HG03103 (cell line): ENCODE measurements at regions not wholly inside any gene's neighbourhood (a gene's known extent, or its start where the extent isn't known, plus 50 kb on each side); places are given as distances from the start of the nearest gene placed in this dataset.

Experiments used
- ATAC-seq: cut with Tn5 transposase; IDR thresholded peaks from one replicate; pipeline ENCODE4 v1.9.1; 2021; ENCODE audit warnings: low read depth; ENCODE audit not compliant: unreplicated experiment

DNA sequence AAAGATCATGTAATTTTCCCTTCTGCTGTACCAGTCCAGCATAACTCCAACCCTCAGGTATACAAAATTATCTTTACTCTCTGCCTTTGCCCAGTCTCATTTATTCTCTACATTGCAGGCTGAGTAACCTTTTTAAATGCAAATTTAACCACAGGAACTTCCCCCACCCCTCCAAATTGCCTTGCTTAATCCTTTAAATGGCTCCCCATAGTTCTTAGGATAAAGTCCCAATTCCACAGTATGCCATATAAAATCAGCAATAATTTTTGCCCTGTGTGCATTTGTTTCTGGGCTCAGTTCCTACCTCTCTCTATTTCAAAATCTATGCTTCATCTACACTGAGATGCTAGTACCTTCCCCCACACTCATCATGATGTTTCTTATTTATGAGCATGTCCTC, 879.7 kb downstream of the RPA4 start:
- no peak for ATAC-seq

DNA sequence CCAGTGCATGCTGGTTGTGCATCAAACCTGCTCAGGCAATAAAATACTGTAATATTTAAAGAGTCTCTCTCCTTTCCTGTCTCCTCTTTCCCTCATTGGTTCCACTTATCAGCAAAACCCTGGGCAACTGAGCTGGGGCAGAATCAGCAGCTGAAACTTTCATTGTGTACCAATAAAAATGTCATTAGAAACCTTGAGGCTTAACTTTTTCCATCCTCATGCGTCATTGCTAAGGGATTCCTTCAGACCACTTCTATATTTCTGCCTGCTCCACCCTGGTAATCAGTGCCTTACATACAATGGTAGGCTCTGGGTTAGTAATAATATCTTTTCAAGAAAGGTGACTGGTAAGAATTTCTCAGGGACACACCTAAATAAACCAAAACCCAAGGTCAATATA, 880.3 kb downstream of the RPA4 start:
- no peak for ATAC-seq

DNA sequence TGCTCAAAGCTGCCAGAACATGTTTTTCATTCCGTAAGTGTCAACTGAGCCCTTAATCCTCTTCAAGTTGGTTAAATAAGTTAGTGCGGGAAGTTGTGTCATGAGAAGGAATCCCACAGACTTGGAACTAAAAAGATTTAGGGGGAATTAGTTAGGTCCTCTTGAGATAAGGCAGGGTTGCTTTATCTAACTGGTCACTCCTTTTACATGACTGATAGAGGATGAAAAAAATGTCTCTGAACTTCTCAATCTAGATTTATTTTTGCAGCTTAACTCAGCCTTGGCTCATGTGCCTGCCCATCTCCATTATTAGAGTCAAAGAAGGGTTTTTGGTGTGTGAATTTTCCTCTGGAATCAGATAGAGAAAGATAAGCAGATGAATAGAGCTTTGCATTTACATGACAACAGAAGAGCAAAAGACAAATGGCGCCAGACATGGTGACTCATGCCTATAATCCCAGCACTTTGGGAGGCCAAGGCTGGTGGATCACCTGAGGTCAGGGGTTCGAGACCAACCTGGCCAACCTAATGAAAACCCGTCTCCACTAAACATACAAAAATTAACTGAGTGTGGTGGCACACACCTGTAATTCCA, 882.9 kb downstream of the RPA4 start:
- ATAC-seq, result no peak

DNA sequence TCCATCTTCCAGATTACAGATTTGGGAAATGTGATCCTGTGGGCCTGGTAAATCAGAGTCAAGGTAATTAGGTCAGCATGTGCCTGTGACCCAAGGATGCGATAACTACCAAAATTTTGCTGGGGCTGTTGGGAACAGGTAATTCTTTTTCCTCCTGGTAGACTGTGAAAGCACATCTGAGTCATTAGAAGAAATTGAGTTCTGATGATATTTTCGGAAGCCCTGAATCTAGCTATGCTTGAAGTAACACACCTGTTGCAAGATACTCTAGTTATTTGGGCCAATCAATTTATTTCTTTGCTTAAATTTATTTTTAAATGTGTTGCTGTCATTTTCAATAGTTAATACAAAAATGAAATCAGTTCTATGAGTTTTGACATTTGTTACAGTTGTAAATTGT, 903.6 kb downstream of the RPA4 start:
- no peak for ATAC-seq

DNA sequence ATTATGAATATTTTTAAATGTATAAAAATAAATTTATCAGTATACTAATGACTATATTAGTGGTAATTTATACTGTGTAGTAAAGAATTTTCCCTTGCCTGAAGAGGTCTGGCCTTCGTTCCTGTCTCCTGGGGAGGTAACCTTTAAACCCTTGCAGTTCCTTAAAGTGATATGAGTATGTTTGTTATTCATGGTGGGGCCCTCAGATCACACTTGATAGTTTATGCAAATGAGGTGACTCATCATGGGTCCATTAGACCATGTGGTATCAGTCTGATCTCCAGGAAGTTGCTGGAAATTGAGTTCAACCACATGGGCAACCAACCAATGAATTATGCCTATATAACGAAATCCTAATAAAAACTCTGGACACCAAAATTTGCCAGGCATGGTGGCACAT, 904.1 kb downstream of the RPA4 start:
- ATAC-seq, result no peak

DNA sequence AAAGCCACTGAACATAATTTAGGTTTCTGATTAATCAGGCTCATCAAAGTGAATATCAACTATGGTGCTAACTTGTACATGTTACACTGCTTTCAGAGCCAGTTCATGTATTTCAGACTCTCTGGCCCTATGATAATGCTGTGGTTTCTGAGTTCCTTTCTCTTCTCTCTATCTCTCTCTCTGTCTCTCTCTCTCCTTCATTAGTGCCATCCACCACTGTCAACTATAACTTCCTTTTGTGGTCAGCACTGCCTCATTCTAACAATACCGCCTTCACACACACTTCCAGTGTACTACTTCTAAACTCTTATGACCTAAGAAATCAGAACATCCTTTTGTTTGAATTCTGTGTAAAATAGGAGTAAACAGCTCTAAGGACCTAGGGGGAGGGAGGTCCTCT, 907.1 kb downstream of the RPA4 start:
- no peak for ATAC-seq

DNA sequence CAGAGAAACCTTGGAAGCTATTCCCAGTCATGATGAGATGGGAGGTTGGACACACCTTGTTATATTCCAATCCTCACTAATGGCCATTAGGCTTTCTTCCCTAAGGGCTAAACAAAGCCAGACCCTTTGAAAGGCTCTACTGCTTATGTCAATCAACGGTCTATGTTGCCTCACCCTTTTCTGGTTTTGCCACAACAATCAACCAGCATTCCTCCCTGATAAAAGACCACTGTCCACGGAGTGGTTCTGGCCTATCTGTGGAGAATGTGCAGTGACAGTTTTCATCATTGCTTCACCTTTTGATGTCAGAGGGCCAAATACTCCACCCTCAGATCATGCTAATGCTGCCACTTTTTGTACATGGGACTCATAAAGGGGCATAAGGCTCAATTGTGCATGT, 913.4 kb downstream of the RPA4 start:
- ATAC-seq, result no peak

DNA sequence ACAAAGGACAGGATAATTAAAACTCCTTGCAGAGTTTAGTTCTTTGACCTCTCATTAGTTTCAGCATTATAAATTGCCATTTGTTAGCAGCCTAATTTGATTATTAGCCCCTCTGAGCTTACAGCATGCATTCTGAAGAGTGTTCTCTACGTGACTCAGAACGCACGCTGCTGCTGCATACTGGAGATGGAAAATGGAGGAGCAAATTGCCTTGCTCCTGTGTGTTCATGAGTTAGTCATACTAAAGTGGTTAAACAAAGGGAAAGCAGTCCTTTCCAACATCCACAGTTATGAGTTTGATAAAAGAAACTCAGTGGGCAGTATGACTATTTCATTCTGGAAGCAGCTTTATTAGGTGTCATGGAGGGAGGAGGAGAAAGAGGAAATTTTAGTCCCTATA, 922.5 kb downstream of the RPA4 start:
- ATAC-seq, result no peak

DNA sequence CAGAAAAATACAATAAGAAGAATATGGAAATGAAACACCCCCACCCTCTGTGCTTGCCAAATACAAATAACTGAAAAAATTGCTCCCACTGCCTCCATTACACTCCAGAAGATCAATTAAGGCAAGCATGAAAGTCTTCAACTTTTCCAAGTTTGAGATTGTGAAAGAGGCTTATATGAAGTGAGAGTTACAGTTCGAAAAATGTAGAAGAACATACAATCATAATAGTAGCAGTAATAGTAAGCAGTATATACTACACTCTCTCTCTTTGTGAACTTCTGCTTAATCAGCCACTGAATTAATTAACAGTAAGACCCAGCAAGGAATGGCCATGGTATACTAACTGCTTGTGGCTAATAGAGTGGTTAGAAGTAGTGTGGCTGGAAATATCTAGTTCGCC, 923.2 kb downstream of the RPA4 start:
- ATAC-seq, result no peak

DNA sequence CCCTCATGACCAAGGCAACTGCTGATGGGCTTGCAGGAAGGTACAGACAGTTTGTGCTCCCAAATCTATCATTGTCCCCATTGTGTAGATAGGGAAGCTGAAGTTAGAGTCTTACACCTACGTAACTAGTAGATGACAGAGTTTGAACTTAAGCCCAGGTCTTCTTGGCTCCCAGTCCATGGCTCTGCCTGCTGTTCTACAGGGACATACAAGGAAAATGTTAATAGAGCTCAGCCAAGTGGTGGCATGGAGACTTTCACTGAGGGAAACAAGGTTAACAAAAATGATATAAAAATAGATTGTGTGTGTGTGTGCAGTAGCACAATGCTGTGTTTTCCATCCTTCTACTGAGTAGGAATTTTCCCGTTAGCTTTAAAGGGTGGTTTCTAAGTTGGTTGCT, 936.5 kb downstream of the RPA4 start:
- ATAC-seq, result no peak

DNA sequence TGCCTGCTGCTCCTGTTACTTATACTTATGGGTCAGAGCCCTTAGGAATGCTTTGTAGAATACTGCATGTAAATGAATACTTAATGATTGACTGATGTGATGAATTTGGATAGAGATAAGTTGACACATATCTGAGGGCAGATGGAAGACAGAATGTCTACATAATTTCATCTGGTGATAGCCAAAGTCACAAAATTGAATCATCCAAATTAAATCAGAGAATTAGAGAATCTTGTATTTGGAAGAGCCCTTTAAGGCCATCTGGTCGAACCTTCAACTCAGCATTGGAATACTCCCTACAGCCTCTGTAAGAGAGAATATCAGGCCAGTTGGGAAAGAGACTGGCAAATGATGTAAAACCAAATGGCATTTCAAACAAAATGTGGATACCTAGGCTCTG, 944.8 kb downstream of the RPA4 start:
- ATAC-seq, result no peak

DNA sequence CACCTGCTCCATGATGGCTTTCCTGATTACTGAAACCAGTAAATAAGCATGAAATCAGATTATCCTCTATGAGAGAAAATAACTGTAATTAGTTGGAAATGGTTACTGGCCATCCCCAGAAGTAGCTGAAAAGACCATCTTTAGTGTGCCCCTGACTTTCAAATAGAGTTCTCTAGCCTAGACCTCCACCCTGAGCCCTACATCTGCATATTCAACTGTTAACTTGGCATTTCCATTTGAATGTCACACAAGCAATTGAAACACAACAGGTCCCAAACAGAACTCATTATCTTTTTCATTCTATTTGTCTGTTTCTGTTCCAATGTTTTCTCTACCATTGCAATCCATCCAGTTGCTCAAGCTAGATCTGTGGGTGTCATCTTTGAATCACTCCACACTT, 952.3 kb downstream of the RPA4 start:
- no peak for ATAC-seq

DNA sequence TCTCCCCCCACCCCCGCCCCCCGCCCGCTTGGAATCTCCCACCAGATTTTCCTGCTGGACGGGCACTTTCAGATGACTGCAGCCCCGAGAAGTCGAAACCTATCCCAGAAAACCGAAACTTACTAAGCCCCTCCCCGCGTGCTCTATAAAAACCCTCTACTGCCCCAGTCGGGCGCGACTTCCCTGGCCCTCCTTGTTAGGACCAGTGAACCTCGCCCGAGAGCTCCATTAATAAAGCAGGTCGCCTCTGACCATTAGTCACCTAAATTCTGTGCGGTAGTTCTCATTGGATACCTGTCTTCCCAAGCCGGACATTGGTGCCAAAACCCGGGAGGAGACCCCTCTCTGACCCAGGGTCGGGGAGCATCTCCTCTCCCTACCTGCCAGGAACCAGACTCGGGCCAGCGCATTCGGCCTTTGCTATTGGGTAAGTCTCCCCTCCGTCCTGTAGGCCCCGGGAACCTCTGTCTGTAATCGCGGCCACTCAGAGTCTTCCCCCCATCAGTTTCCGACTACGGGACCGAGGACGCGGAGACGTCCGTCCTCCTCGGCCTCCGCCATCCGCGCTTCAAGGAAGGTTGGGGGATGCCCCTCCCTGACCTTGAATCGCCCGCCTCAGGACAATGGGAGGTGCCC, 958.0 kb downstream of the RPA4 start:
- no peak for ATAC-seq

DNA sequence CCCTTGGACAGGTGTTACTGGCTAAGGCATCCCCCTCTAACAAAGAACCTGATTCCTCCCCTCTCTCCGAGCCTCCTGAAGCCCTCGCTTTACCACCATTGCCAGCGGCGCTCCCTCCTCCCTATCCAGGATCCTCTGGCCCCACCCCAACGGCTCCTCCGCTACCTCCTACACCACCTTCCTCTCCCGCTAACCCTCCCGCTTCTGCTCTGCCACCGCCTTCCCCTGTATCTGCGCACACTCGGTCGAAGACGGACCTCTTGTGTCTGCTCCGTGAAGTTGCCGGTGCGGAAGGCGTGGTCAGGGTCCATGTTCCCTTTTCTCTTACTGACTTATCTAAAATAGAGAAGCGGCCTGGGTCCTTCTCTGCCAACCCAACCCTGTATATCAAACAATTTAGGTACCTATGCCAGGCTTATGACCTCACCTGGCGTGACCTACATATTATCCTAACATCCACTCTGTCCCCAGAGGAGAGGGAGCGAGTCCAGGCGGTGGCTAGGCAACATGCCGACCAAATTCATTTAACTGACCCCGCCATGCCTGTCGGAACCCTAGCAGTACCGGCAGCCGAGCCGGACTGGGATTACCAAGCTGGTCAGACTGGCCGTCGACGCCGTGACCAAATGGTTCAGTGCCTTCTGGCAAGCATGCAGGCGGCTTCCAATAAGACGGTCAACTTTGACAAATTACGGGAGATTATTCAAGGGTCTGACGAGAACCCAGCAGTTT, 958.9 kb downstream of the RPA4 start:
- no peak for ATAC-seq

DNA sequence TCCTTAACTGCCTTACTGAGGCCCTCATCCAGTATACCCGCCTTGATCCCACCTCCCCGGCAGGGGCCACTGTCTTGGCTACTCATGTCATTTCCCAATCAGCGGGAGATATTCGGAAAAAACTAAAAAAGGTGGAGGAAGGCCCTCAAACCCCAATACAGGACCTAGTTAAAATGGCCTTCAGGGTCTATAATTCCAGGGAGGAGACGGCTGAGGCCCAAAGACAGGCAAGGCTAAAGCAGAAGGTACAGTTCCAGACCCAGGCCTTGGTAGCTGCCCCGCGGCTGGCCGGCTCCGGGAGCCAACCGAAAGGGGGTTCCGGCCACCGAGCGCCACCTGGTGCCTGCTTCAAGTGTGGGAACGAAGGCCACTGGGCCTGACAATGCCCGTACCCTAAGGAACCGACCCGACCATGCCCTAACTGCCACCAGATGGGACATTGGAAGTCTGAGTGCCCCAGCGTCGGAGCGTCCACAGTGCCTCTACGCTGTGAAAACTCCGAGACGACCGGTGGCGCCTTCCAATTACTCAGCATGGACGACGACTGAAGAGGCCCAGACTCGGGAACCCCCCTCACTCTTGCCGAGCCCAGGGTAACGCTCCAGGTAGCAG, 959.6 kb downstream of the RPA4 start:
- no peak for ATAC-seq

DNA sequence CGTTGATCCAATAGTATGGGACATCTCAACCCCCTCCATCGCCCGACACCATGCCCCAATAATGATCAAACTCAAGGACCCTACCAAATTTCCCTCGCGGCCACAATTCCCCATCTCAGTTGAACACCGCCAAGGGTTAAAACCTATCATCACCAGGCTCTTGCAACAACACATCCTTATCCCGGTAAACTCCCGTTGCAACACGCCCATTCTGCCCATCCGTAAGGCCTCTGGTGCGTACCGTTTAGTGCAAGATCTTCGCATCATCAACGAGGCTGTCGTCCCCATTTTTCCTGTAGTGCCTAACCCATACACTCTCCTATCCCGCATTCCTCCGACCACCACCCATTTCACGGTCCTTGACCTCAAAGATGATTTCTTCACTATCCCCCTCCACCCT, 960.5 kb downstream of the RPA4 start:
- ATAC-seq, result no peak

DNA sequence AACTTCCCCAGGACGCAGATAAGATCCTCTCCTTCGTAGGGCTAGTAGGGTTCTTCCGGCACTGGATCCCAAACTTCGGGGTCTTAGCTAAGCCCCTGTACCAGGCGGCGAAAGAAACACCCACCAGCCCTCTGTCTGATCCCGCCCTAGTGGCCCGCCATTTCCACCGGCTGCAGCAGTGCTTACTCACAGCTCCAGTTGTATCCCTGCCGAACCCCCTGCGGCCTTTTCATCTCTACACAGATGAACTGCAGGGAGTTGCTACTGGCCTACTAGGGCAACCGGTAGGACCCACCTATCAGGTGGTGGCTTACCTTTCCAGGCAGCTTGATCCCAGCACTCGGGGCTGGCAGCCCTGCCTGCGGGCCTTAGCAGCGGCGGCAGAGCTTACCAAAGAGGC, 961.2 kb downstream of the RPA4 start:
- no peak for ATAC-seq

DNA sequence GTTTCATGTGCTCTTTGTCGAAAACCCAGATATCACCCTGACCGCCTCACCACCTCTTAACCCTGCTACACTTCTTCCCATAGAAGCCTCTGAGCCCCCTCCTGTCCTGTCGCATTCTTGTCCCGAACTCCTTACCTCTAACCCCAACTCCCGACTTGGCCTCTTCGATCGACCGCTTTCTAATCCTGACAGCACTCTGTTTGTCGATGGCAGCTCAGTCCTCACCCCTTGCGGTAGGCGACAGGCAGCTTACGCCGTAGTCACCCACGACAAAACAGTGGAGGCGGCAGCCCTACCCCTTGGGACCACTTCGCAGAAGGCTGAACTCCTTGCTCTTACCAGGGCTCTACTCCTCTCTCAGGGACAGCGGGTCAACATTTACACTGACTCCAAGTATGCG, 961.7 kb downstream of the RPA4 start:
- ATAC-seq, result no peak

DNA sequence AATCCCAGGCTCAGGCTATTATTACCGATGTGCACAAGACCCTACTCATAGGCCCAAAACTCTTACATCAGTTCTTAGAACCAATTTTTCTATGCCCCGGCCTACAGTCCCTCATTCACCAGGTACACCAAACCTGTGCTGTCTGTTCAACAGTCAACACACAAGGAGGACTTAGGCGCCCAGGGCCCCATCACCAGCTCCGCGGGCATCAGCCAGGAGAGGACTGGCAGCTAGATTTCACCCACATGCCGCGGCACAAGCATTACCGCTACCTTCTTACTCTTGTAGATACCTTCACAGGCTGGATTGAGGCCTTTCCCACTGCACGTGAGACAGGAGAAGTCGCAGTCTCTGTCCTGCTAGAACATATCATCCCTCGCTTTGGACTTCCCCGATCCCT, 962.5 kb downstream of the RPA4 start:
- no peak for ATAC-seq

DNA sequence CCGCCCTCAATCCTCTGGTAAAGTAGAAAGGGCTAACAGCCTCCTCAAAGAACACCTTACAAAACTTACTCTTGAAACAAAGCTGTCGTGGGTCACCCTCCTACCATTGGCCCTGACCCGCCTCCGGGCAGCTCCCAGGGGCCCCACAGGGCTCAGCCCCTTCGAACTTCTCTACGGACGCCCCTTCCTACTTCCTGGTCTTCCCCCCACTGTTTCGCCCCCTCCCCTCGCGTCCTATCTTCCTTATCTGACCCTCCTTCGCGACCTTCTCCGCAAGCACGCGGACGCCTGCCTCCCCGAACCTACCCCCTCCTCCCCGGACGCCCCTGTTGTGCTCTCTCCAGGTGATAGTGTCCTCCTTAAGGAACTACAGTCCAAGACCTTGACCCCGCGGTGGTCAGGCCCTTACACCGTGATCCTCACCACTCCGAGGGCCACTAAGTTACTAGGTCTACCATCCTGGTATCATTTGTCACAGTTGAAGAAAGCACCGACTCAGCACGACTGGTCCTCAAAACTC, 963.1 kb downstream of the RPA4 start:
- ATAC-seq, result no peak

DNA sequence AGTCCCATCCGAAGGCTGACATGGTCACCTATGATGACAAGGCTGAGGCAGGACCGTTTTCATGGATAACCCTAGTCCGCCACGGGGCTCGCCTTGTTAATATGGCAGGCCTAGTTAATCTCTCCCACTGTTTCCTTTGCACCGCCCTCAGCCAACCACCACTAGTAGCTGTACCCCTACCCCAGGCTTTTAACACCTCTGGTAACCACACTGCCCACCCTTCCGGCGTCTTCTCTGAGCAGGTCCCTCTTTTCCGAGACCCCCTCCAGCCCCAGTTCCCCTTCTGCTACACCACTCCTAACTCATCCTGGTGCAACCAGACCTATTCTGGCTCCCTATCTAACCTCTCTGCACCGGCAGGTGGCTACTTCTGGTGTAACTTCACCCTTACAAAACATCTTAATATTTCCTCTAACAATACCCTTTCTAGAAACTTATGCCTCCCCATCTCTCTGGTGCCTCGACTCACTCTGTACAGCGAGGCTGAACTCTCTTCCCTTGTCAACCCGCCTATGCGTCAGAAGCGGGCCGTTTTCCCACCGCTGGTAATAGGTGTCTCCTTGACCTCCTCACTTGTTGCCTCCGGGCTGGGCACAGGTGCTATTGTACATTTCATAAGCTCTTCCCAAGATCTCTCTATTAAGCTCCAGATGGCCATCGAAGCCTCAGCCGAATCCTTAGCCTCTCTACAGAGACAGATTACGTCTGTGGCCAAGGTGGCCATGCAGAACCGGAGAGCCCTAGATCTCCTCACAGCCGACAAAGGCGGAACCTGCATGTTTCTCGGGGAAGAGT, 964.4 kb downstream of the RPA4 start:
- no peak for ATAC-seq
